Calu3 (cell line): ENCODE measurements at regions not wholly inside any gene's neighbourhood (a gene's known extent, or its start where the extent isn't known, plus 50 kb on each side); places are given as distances from the start of the nearest gene placed in this dataset.

Experiments used
- BruUV-seq: library from RNA; stranded (reverse); fragments of 400-500 nt; replicated peaks from 2 replicates; lab custom pipeline; 2021; lab: Mats Ljungman, UMichigan
- CTCF ChIA-PET: fragments of 300-600 bp; sonication (Branson Sonifier 250); formaldehyde crosslinking; loops from one replicate; lab custom pipeline; 2022; ENCODE audit warnings: antibody characterized with exemption; lab: Charles Lee
- DNase-seq: peaks from one replicate; pipeline ENCODE4 v3.0.0; 2022
- H3K27ac Mint-ChIP-seq: one replicate; pipeline ENCODE4 v1.8.0; 2022; ENCODE audit warnings: mixed read lengths; ENCODE audit not compliant: unreplicated experiment
- H3K27me3 Mint-ChIP-seq: one replicate; pipeline ENCODE4 v1.8.0; 2022; ENCODE audit warnings: mixed read lengths; ENCODE audit not compliant: unreplicated experiment
- H3K36me3 Mint-ChIP-seq: one replicate; pipeline ENCODE4 v1.8.0; 2022; ENCODE audit warnings: mild to moderate bottlenecking, moderate library complexity, mixed read lengths; ENCODE audit not compliant: insufficient read depth, unreplicated experiment
- H3K4me1 Mint-ChIP-seq: one replicate; pipeline ENCODE4 v1.8.0; 2022; ENCODE audit warnings: mild to moderate bottlenecking, low read depth, mixed read lengths; ENCODE audit not compliant: unreplicated experiment
- H3K4me3 Mint-ChIP-seq: one replicate; pipeline ENCODE4 v1.8.0; 2022; ENCODE audit warnings: mild to moderate bottlenecking, low read depth, moderate library complexity, mixed read lengths; ENCODE audit not compliant: unreplicated experiment
- H3K9me3 Mint-ChIP-seq: one replicate; pipeline ENCODE4 v1.8.0; 2022; ENCODE audit warnings: low read depth, mixed read lengths; ENCODE audit not compliant: unreplicated experiment
- CTCF ChIP-seq: fragments of 200-600 bp; IDR thresholded peaks from one replicate; pipeline ENCODE4 v1.8.0; 2022; ENCODE audit warnings: antibody characterized with exemption; ENCODE audit not compliant: unreplicated experiment
- intact Hi-C: fragments of 100-400 bp; cut with micrococcal nuclease; formaldehyde crosslinking; loops from one replicate; pipeline ENCODE4 v1.10.0; 2022; ENCODE audit not compliant: unreplicated experiment

- Mint-ChIP-seq H3K36me3 (no peaks in the 10 kb centered on the region), H3K9me3 (peaks cover 9% of the 10 kb centered on the region), H3K4me3 (no peak overlapping the region), H3K27ac (no peak overlapping the region), H3K4me1 (no peaks in the 10 kb centered on the region), H3K27me3 (no peaks in the 10 kb centered on the region)
- no peak for DNase-seq
- no TSS peak for BruUV-seq
- intact Hi-C loops: no loop called here
- no peak for TF ChIP-seq CTCF
- CTCF ChIA-PET: no interaction called here
Observed at GRCh38 chr16:7980133-7980483, 610.2 kb downstream of the TMEM114 start.

- CTCF ChIA-PET: no interaction called here
- Mint-ChIP-seq H3K36me3 (no peaks in the 10 kb centered on the region), H3K27ac (no peak overlapping the region), H3K27me3 (no peaks in the 10 kb centered on the region), H3K4me1 (no peaks in the 10 kb centered on the region), H3K4me3 (no peak overlapping the region), H3K9me3 (peaks cover 11% of the 10 kb centered on the region)
- no peak for DNase-seq
- no peak for TF ChIP-seq CTCF
- intact Hi-C loops: no loop called here
- BruUV-seq: no TSS peak
Observed at GRCh38 chr16:7979448-7980132, 610.7 kb downstream of the TMEM114 start.

- BruUV-seq: no TSS peak
- H3K4me1 Mint-ChIP-seq: no peaks in the 10 kb centered on the region
- CTCF ChIA-PET: no interaction called here
- DNase-seq: no peak
- H3K27ac Mint-ChIP-seq: no peak overlapping the region
- no peaks in the 10 kb centered on the region for H3K36me3 Mint-ChIP-seq
- no peak for TF ChIP-seq CTCF
- H3K9me3 Mint-ChIP-seq: peaks cover 11% of the 10 kb centered on the region
- intact Hi-C loops: no loop called here
- no peak overlapping the region for H3K4me3 Mint-ChIP-seq
- H3K27me3 Mint-ChIP-seq: no peaks in the 10 kb centered on the region
Observed at GRCh38 chr16:7976563-7976962, 613.7 kb downstream of the TMEM114 start.

GRCh38 chr16:7976125-7976524, 614.2 kb downstream of the TMEM114 start:
- no peak for DNase-seq
- TF ChIP-seq CTCF: no peak
- H3K4me3 Mint-ChIP-seq: no peak overlapping the region
- intact Hi-C loops: no loop called here
- H3K27me3 Mint-ChIP-seq: no peaks in the 10 kb centered on the region
- CTCF ChIA-PET: no interaction called here
- no peak overlapping the region for H3K27ac Mint-ChIP-seq
- H3K4me1 Mint-ChIP-seq: no peaks in the 10 kb centered on the region
- peaks cover 11% of the 10 kb centered on the region for H3K9me3 Mint-ChIP-seq
- no TSS peak for BruUV-seq
- H3K36me3 Mint-ChIP-seq: no peaks in the 10 kb centered on the region
